H1 (cell line): ENCODE measurements at regions not wholly inside any gene's neighbourhood (a gene's known extent, or its start where the extent isn't known, plus 50 kb on each side); places are given as distances from the start of the nearest gene placed in this dataset.

Experiments
- CTCF ChIA-PET: fragments of 300-600 bp; sonication (Branson Sonifier 250); formaldehyde crosslinking; loops from one replicate; lab custom pipeline; 2021; ENCODE audit not compliant: partially characterized antibody; lab: Charles Lee
- POLR2A ChIA-PET: fragments of 300-600 bp; sonication (Branson Sonifier 250); formaldehyde crosslinking; loops from one replicate; lab custom pipeline; 2021; ENCODE audit warnings: inconsistent platforms; ENCODE audit not compliant: partially characterized antibody; lab: Charles Lee
- DNase-seq, 2 experiments: peaks; one replicate each; pipeline versions ENCODE4 v3.0.0 to v3.0.0-alpha.2; 2010 to 2022; ENCODE audit warnings: low spot score in 2 of 2, low read depth in 1 of 2, mixed read lengths in 1 of 2
- FAIRE-seq: peaks from 2 replicates; lab custom pipeline; 2011; peaks lifted over from hg19 to GRCh38; lab: Jason Lieb, UNC
- H2AFZ ChIP-seq: 2 replicates; pipeline ENCODE4 v1.8.1; 2012; ENCODE audit warnings: low read length, inconsistent platforms
- H2AK5ac ChIP-seq: 2 replicates; pipeline ENCODE4 v1.6.1; 2013; ENCODE audit warnings: low read depth, low read length
- H2BK120ac ChIP-seq: replicated peaks from 2 replicates; pipeline ENCODE3; 2013; ENCODE audit warnings: low read depth, low read length, inconsistent platforms
- H2BK12ac ChIP-seq: 2 replicates; pipeline ENCODE4 v1.6.1; 2013; ENCODE audit warnings: low read depth, low read length
- H2BK15ac ChIP-seq: 2 replicates; pipeline ENCODE4 v1.6.1; 2013; ENCODE audit warnings: low read length
- H2BK20ac ChIP-seq: 2 replicates; pipeline ENCODE4 v1.6.1; 2013; ENCODE audit warnings: low read length
- H2BK5ac ChIP-seq: 2 replicates; pipeline ENCODE4 v1.6.1; 2013; ENCODE audit warnings: low read depth, low read length
- H3K14ac ChIP-seq: 2 replicates; pipeline ENCODE4 v1.6.1; 2013; ENCODE audit warnings: inconsistent platforms; ENCODE audit not compliant: insufficient read length
- H3K18ac ChIP-seq: 2 replicates; pipeline ENCODE4 v1.6.1; 2013; ENCODE audit warnings: low read length; ENCODE audit errors: extremely low read depth
- H3K23ac ChIP-seq: 2 replicates; pipeline ENCODE4 v1.6.1; 2013; ENCODE audit warnings: inconsistent platforms; ENCODE audit not compliant: insufficient read length
- H3K23me2 ChIP-seq: 2 replicates; pipeline ENCODE4 v1.6.1; 2013; ENCODE audit warnings: low read depth, low read length
- H3K27ac ChIP-seq: 2 replicates; pipeline ENCODE4 v1.6.1; 2011; ENCODE audit warnings: low read depth, low read length, inconsistent platforms
- H3K27me3 ChIP-seq, 4 experiments: replicated peaks in 1 of 4; 1 replicate in 1 of 4; 2 replicates in 3 of 4; pipeline versions ENCODE4 v1.6.1 to v1.8.1; 2011 to 2013; ENCODE audit warnings: low read length in 3 of 4, mild to moderate bottlenecking in 3 of 4, inconsistent platforms in 2 of 4, mixed read lengths in 2 of 4, moderate library complexity in 1 of 4; ENCODE audit not compliant: control insufficient read depth in 3 of 4, insufficient read depth in 3 of 4; ENCODE audit errors: extremely low read depth in 1 of 4
- H3K36me3 ChIP-seq, 4 experiments: 2 replicates each; pipeline versions ENCODE4 v1.6.1 to v1.8.1; 2011 to 2013; ENCODE audit warnings: mild to moderate bottlenecking in 4 of 4, low read length in 3 of 4, moderate library complexity in 2 of 4, control low read depth in 1 of 4, inconsistent platforms in 1 of 4; ENCODE audit not compliant: insufficient read depth in 4 of 4, control insufficient read depth in 2 of 4
- H3K4ac ChIP-seq: replicated peaks from 2 replicates; pipeline ENCODE3; 2013; ENCODE audit warnings: low read length, low read depth, mixed read lengths, inconsistent platforms; ENCODE audit not compliant: insufficient read length
- H3K4me1 ChIP-seq, 4 experiments: replicated peaks in 1 of 4; 1 replicate in 1 of 4; 2 replicates in 3 of 4; pipeline versions ENCODE4 v1.6.1 to v1.8.1; 2011 to 2013; ENCODE audit warnings: low read length in 3 of 4, inconsistent platforms in 2 of 4, mixed read lengths in 1 of 4; ENCODE audit not compliant: insufficient read depth in 4 of 4, control insufficient read depth in 3 of 4
- H3K4me2 ChIP-seq, 2 experiments: 2 replicates each; pipeline versions ENCODE4 v1.6.1 to v1.8.1; 2011 to 2013; ENCODE audit warnings: low read depth in 2 of 2, low read length in 2 of 2, control low read depth in 1 of 2, inconsistent platforms in 1 of 2, mild to moderate bottlenecking in 1 of 2; ENCODE audit not compliant: insufficient read depth in 1 of 2
- H3K4me3 ChIP-seq, 4 experiments: fragments of 200-600, 300-600 bp in 1 of 4; sonication (generic), shearing (Covaris generic), sonication (Bioruptor Twin) in 1 of 4; 2 replicates each; pipeline versions ENCODE4 v1.5.1 to v1.8.1; 2011 to 2016; ENCODE audit warnings: low read length in 4 of 4, low read depth in 3 of 4, control low read depth in 2 of 4, inconsistent platforms in 2 of 4, mild to moderate bottlenecking in 2 of 4, mixed read lengths in 1 of 4, moderate library complexity in 1 of 4; ENCODE audit not compliant: insufficient read depth in 2 of 4; ENCODE audit errors: extremely low read depth in 1 of 4
- H3K56ac ChIP-seq: replicated peaks from 2 replicates; pipeline ENCODE3; 2013; ENCODE audit warnings: low read depth, mild to moderate bottlenecking, mixed read lengths, low read length, inconsistent platforms; ENCODE audit not compliant: insufficient read length
- H3K79me1 ChIP-seq: 2 replicates; pipeline ENCODE4 v1.6.1; 2013; ENCODE audit warnings: low read depth, low read length, control low read depth
- H3K79me2 ChIP-seq, 2 experiments: 2 replicates each; pipeline versions ENCODE4 v1.6.1 to v1.8.1; 2012 to 2013; ENCODE audit warnings: low read length in 2 of 2, mild to moderate bottlenecking in 2 of 2, inconsistent platforms in 1 of 2; ENCODE audit not compliant: insufficient read depth in 2 of 2, control insufficient read depth in 1 of 2
- H3K9ac ChIP-seq, 4 experiments: replicated peaks in 1 of 4; 1 replicate in 1 of 4; 2 replicates in 3 of 4; pipeline versions ENCODE4 v1.6.1 to v1.8.1; 2011 to 2013; ENCODE audit warnings: low read depth in 3 of 4, low read length in 3 of 4, control low read depth in 2 of 4, mild to moderate bottlenecking in 2 of 4, moderate library complexity in 2 of 4, inconsistent platforms in 1 of 4; ENCODE audit errors: extremely low read depth in 1 of 4
- H3K9me3 ChIP-seq, 2 experiments: 2 replicates each; pipeline versions ENCODE4 v1.6.1 to v1.8.1; 2012 to 2013; ENCODE audit warnings: mild to moderate bottlenecking in 2 of 2, moderate library complexity in 2 of 2, control low read depth in 1 of 2, inconsistent platforms in 1 of 2, low read depth in 1 of 2, low read length in 1 of 2, mixed read lengths in 1 of 2; ENCODE audit not compliant: insufficient read depth in 2 of 2
- H4K20me1 ChIP-seq, 2 experiments: replicated peaks in 1 of 2; 2 replicates each; pipeline versions ENCODE3 to v1.8.1; 2011 to 2013; ENCODE audit warnings: inconsistent platforms in 2 of 2, low read length in 2 of 2, mild to moderate bottlenecking in 1 of 2; ENCODE audit not compliant: insufficient read depth in 2 of 2, control insufficient read depth in 1 of 2
- H4K5ac ChIP-seq: 2 replicates; pipeline ENCODE4 v1.6.1; 2013; ENCODE audit warnings: low read length, low read depth, mixed read lengths, inconsistent platforms; ENCODE audit not compliant: insufficient read length
- H4K8ac ChIP-seq: 2 replicates; pipeline ENCODE4 v1.8.0; 2013; ENCODE audit warnings: mild to moderate bottlenecking, moderate library complexity, low read length, inconsistent platforms; ENCODE audit not compliant: insufficient read depth; ENCODE audit errors: extremely low read depth
- H4K91ac ChIP-seq: replicated peaks from 2 replicates; pipeline ENCODE3; 2013; ENCODE audit warnings: low read length, mixed read lengths, inconsistent platforms; ENCODE audit not compliant: insufficient read length
- FOSL1 ChIP-seq: IDR thresholded peaks from 2 replicates; pipeline ENCODE4 v1.6.1; 2011; ENCODE audit warnings: mild to moderate bottlenecking, low read depth, low read length, moderate library complexity; ENCODE audit not compliant: insufficient read depth
- PHF8 ChIP-seq: fragments of 200-600 bp; sonication (generic); conservative IDR thresholded peaks from 2 replicates; pipeline ENCODE4 v1.7.1; 2012; ENCODE audit warnings: low read depth, mild to moderate bottlenecking, inconsistent platforms, low read length, moderate library complexity
- POU5F1 ChIP-seq: IDR thresholded peaks from 2 replicates; pipeline ENCODE4 v1.6.1; 2011; ENCODE audit warnings: low read depth, mild to moderate bottlenecking, low read length, moderate library complexity
- TAF1 ChIP-seq: IDR thresholded peaks from 2 replicates; pipeline ENCODE4 v1.6.1; 2011; ENCODE audit warnings: mild to moderate bottlenecking, low read depth, low read length
- WGBS, 2 experiments: shearing (Covaris generic) in 1 of 2; methylation state at CpG; one replicate each; pipeline versions ENCODE4 v1.1.6 to v1.1.7; 2013 to 2015; ENCODE audit warnings: low lambda C conversion rate in 2 of 2, mixed read lengths in 2 of 2, inconsistent platforms in 1 of 2, low coverage in 1 of 2, missing lambda C conversion rate in 1 of 2; ENCODE audit not compliant: insufficient replicate concordance in 2 of 2, insufficient coverage in 1 of 2, insufficient read length in 1 of 2; ENCODE audit errors: extremely low coverage in 1 of 2, missing lambda C conversion rate in 1 of 2; 5-methylcytosine and 5-hydroxymethylcytosine counted together
- TF ChIP-seq, protein P1 (sequence below): IDR thresholded peaks from 2 replicates; pipeline ENCODE4 v1.6.1; 2012; ENCODE audit warnings: inconsistent platforms

DNA sequence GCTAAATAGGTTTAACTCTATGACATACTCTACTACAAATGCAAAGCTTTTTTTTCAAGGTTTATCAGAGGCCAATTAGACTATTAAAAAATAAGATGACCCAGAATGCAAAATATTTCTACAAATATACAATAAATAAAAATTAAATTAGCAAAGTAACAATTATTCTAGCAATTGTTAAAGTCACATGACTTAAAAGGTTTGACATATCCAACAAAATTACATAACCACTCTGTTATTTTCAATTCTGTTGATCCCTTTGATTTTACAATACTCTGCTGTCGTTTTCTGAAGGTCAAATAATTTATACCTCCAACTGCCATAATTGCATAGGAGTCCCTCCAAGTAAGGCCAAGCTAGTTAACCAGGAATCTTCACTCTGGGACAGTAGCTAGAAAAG is 292.6 kb upstream of the MIR17HG start:
- Histone ChIP-seq H2AK5ac (no peak overlapping the region), H2BK5ac (no peak overlapping the region), H2BK120ac (no peak overlapping the region), H3K4me1 (no peaks in the 10 kb centered on the region), H3K4me2 (no peak overlapping the region), H3K79me1 (no peaks in the 10 kb centered on the region), H3K56ac (no peak overlapping the region), H3K36me3 (no peaks in the 10 kb centered on the region), H2BK20ac (no peak overlapping the region), H3K18ac (no peak overlapping the region), H3K4ac (no peak overlapping the region), H3K27me3 (no peaks in the 10 kb centered on the region), H3K23me2 (no peaks in the 10 kb centered on the region; the same call in 1 of the 2 replicates), H3K23ac (no peak overlapping the region), H3K27ac (no peak overlapping the region), H3K14ac (no peak overlapping the region), H3K9me3 (no peaks in the 10 kb centered on the region), H3K79me2 (no peaks in the 10 kb centered on the region), H4K91ac (no peak overlapping the region), H4K8ac (no peak overlapping the region), H2BK12ac (no peak overlapping the region), H2BK15ac (no peak overlapping the region), H3K9ac (no peak overlapping the region), H2AFZ (no peak overlapping the region), H3K4me3 (no peak overlapping the region), H4K5ac (no peak overlapping the region), H4K20me1 (no peaks in the 10 kb centered on the region)
- DNase-seq, result no peak
- 74% methylated on average over 1 of the region's 1 CpG; no CpG with 5 or more reads in 1 of the 2 experiments for WGBS, 2 experiments
- FAIRE-seq, result no peak
- CTCF ChIA-PET, result interaction anchor here (0.9 to 1.6 kb wide), 2 partner anchors 48 to 129 kb away, joined by 3 to 6 read pairs; no protein-coding TSS in a partner anchor
- POLR2A ChIA-PET, result no interaction called here
- no peak for TF ChIP-seq POU5F1
- TF ChIP-seq TAF1, result no peak
- TF ChIP-seq, protein P1, sequence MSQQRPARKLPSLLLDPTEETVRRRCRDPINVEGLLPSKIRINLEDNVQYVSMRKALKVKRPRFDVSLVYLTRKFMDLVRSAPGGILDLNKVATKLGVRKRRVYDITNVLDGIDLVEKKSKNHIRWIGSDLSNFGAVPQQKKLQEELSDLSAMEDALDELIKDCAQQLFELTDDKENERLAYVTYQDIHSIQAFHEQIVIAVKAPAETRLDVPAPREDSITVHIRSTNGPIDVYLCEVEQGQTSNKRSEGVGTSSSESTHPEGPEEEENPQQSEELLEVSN, result no peak
- no peak for TF ChIP-seq FOSL1
- no peak for TF ChIP-seq PHF8
